ENCODE measurements at regions not wholly inside any gene's neighbourhood (a gene's known extent, or its start where the extent isn't known, plus 50 kb on each side); places are given as distances from the start of the nearest gene placed in this dataset.

GRCh38 chr5:44565360-44565759 is 176.1 kb upstream of the FGF10 start:
- H4K20me1 ChIP-seq (ENCODE audit: insufficient read depth, low read length) = no peaks in the 10 kb centered on the region
- BruUV-seq (replicated peaks) = no TSS peak
- H3K4me1 ChIP-seq (ENCODE audit: insufficient read depth, low read length, poor library complexity, severe bottlenecking) = no peaks in the 10 kb centered on the region
- H3K4me3 ChIP-seq (ENCODE audit: low read depth, low read length, poor library complexity, severe bottlenecking) = no peak overlapping the region
- no peaks in the 10 kb centered on the region for H3K36me3 ChIP-seq (ENCODE audit: insufficient read depth, low read length)
- intact Hi-C loops (cut with micrococcal nuclease; ENCODE audit: unreplicated experiment) = no loop called here
- no peaks in the 10 kb centered on the region for H3K9me2 ChIP-seq (ENCODE audit: insufficient read depth, low read length)
- no peak overlapping the region for H3K4me2 ChIP-seq (ENCODE audit: low read length)
- POLR2A ChIA-PET = interaction anchor here (0.6 kb wide), 1 partner anchor 166 kb away, joined by 4 read pairs; no protein-coding TSS in a partner anchor
- H3K79me2 ChIP-seq (ENCODE audit: insufficient read depth, low read depth, low read length) = no peaks in the 10 kb centered on the region
- CTCF ChIA-PET (ENCODE audit: unreplicated experiment) = no interaction called here
- no peak overlapping the region for H2AFZ ChIP-seq (ENCODE audit: low read length)
- no peaks in the 10 kb centered on the region for H3K9me3 ChIP-seq (ENCODE audit: low read length)
- no peak overlapping the region for H3K27ac ChIP-seq (ENCODE audit: low read depth, low read length, poor library complexity, severe bottlenecking)
- no peak for DNase-seq (ENCODE audit: low spot score)
- TF ChIP-seq EZH2phosphoT487 (IDR thresholded peaks at IDR 0.05; ENCODE audit: borderline replicate concordance, low read depth, low read length) = no peak
- TF ChIP-seq CTCF (conservative IDR thresholded peaks at IDR 0.05; ENCODE audit: low read length) = no peak

GRCh38 chr5:44546286-44546685 is 157.1 kb upstream of the FGF10 start:
- TF ChIP-seq CTCF (conservative IDR thresholded peaks at IDR 0.05; ENCODE audit: low read length) (no peak), EZH2phosphoT487 (IDR thresholded peaks at IDR 0.05; ENCODE audit: borderline replicate concordance, low read depth, low read length) (no peak)
- POLR2A ChIA-PET = no interaction called here
- no peak for DNase-seq (ENCODE audit: low spot score)
- H3K79me2 ChIP-seq (ENCODE audit: insufficient read depth, low read depth, low read length) = no peaks in the 10 kb centered on the region
- no peaks in the 10 kb centered on the region for H3K36me3 ChIP-seq (ENCODE audit: insufficient read depth, low read length)
- H3K9me3 ChIP-seq (ENCODE audit: low read length) = no peaks in the 10 kb centered on the region
- no peaks in the 10 kb centered on the region for H3K9me2 ChIP-seq (ENCODE audit: insufficient read depth, low read length)
- no peak overlapping the region for H2AFZ ChIP-seq (ENCODE audit: low read length)
- intact Hi-C loops (cut with micrococcal nuclease; ENCODE audit: unreplicated experiment) = no loop called here
- H3K4me2 ChIP-seq (ENCODE audit: low read length) = no peak overlapping the region
- H3K4me3 ChIP-seq (ENCODE audit: low read depth, low read length, poor library complexity, severe bottlenecking) = no peak overlapping the region
- H3K4me1 ChIP-seq (ENCODE audit: insufficient read depth, low read length, poor library complexity, severe bottlenecking) = no peaks in the 10 kb centered on the region
- no peak overlapping the region for H3K27ac ChIP-seq (ENCODE audit: low read depth, low read length, poor library complexity, severe bottlenecking)
- no TSS peak for BruUV-seq (replicated peaks)
- H4K20me1 ChIP-seq (ENCODE audit: insufficient read depth, low read length) = no peaks in the 10 kb centered on the region
- CTCF ChIA-PET (ENCODE audit: unreplicated experiment) = no interaction called here

- intact Hi-C loops (cut with micrococcal nuclease; ENCODE audit: unreplicated experiment) = no loop called here
- Histone ChIP-seq H3K36me3 (ENCODE audit: insufficient read depth, low read length) (no peaks in the 10 kb centered on the region), H3K4me3 (ENCODE audit: low read depth, low read length, poor library complexity, severe bottlenecking) (no peak overlapping the region), H3K9me2 (ENCODE audit: insufficient read depth, low read length) (no peaks in the 10 kb centered on the region), H3K79me2 (ENCODE audit: insufficient read depth, low read depth, low read length) (no peaks in the 10 kb centered on the region), H3K4me1 (ENCODE audit: insufficient read depth, low read length, poor library complexity, severe bottlenecking) (no peaks in the 10 kb centered on the region), H4K20me1 (ENCODE audit: insufficient read depth, low read length) (no peaks in the 10 kb centered on the region), H3K27ac (ENCODE audit: low read depth, low read length, poor library complexity, severe bottlenecking) (no peak overlapping the region), H2AFZ (ENCODE audit: low read length) (no peak overlapping the region), H3K4me2 (ENCODE audit: low read length) (no peak overlapping the region), H3K9me3 (ENCODE audit: low read length) (no peaks in the 10 kb centered on the region)
- no peak for TF ChIP-seq CTCF (conservative IDR thresholded peaks at IDR 0.05; ENCODE audit: low read length)
- TF ChIP-seq EZH2phosphoT487 (IDR thresholded peaks at IDR 0.05; ENCODE audit: borderline replicate concordance, low read depth, low read length) = no peak
- CTCF ChIA-PET (ENCODE audit: unreplicated experiment) = no interaction called here
- POLR2A ChIA-PET = no interaction called here
- no TSS peak for BruUV-seq (replicated peaks)
- no peak for DNase-seq (ENCODE audit: low spot score)
These were observed 154.3 kb upstream of the FGF10 start for GRCh38 chr5:44543511-44543910.

Measured in OCI-LY7 (cell line).